Endometrium (tissue), 2 donors: ENCODE measurements at regions not wholly inside any gene's neighbourhood (a gene's known extent, or its start where the extent isn't known, plus 50 kb on each side); places are given as distances from the start of the nearest gene placed in this dataset.
"Not testable (repeated sequence)": the region's sequence is repeated elsewhere in the genome, so short reads cannot be mapped to it uniquely, and the experiment has no call there.

Experiments used
- FAIRE-seq: peaks from 2 replicates; lab custom pipeline; 2012; peaks lifted over from hg19 to GRCh38; lab: Jason Lieb, UNC
- donor health status: control.
- donor health status: control.

- FAIRE-seq = no peak
Observed at GRCh38 chr5:112534067-112534583, 115.0 kb upstream of the EPB41L4A start.

GRCh38 chr5:112534611-112535255 lies 115.7 kb upstream of the EPB41L4A start:
- FAIRE-seq = no peak

GRCh38 chr5:112535356-112535755 lies 116.3 kb upstream of the EPB41L4A start:
- FAIRE-seq = no peak

DNA sequence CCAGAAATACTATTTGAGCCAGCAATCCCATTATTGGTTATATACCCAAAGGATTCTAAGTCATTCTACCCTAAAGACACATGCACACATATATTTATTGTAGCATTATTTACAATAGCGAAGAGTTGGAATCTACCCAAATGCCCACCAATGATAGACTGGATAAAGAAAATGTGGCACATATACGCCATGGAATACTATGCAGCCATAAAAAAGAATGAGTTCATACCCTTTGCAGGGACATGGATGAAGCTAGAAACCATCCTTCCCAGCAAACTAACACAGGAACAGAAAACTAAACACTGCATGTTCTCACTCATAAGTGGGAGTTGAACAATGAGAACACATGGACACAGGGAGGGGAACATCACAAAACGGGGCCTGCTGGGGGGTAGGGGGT lies 125.5 kb upstream of the EPB41L4A start:
- FAIRE-seq = not testable (repeated sequence)

GRCh38 chr5:112546946-112547592 lies 128.0 kb upstream of the EPB41L4A start:
- FAIRE-seq = no peak

DNA sequence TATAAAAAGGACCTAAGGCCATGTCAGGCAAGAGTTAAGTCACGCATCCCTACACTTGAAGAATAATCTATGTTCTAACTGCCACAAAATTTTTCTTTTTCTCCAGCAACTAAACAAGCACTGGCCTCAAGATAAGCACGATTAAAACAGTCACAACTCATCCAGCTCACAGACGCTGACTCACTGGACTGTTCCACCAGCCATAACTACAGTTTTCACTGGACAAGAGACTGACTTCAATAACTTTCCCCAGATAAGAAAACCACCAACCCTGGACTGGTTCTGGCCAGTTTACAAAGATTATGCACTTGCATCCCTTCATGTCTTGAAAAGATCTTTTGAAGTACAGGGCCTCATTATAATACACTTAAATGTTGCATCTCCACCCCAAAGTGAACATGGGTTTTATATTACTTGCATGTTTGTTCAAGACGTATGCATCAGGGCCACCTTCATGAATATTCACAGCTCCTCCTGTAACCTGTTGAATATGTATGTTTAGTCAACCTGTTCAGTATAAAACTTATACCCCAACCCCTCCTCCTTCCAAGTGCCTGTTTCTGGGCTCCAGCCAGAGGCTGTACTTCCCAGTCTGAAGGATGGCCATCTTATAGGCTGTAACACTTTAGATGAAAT lies 129.3 kb upstream of the EPB41L4A start:
- FAIRE-seq = no peak

GRCh38 chr5:112549127-112549526 lies 130.1 kb upstream of the EPB41L4A start:
- FAIRE-seq = no peak

DNA sequence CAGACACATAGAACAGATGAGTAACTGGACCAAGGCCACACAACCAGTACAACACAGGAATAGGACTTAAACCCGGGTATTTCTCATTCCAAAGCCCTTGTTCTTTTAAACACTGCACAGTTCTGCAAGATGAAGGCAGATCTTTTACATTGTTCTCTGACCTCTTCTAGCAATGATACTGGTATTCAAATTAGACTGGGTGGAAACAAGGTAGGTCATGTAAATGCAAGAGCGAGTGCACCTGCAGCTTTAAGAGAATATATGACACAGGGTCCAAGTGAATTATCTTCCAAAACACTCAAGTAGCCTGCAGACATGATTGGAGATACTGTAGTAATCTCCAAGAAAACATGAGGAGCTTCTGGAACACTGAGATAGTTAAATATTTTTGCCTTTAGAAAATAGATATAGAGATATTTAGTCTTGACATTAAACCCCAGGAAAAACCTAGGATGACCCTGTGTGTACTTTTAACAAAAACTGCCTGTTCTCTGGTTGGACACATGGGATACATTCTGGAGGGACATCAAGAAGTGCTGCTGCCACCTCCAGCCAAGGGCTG lies 130.6 kb upstream of the EPB41L4A start:
- FAIRE-seq = no peak

GRCh38 chr5:112551419-112552032 lies 132.4 kb upstream of the EPB41L4A start:
- peak; percentile 79 for FAIRE-seq

- FAIRE-seq = no peak
Observed at GRCh38 chr5:112552216-112552615, 133.1 kb upstream of the EPB41L4A start.

GRCh38 chr5:112552791-112553190 lies 133.7 kb upstream of the EPB41L4A start:
- no peak for FAIRE-seq

GRCh38 chr5:112554101-112554977 lies 135.3 kb upstream of the EPB41L4A start:
- FAIRE-seq = no peak

DNA sequence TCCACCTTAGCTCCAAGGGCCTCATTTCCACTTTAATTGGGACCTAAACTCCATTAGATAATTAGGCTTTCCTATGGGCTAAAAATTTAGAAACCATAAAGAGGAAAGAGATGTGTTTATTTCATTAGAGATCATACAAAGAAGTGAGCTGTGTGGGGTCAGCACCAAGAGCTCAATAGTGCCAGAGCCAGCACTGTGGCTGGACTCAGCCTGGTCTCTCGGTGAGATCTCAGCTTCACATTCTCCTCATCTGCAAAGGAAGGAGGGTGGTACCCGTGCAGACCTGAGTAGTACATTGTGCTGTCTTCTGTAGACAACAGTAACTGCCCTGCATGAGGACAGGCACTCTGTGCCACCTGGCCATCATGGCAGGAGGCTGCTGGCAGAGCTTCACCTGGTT lies 136.1 kb upstream of the EPB41L4A start:
- FAIRE-seq = no peak

- FAIRE-seq = no peak
Observed at GRCh38 chr5:112555691-112556090, 136.6 kb upstream of the EPB41L4A start.

DNA sequence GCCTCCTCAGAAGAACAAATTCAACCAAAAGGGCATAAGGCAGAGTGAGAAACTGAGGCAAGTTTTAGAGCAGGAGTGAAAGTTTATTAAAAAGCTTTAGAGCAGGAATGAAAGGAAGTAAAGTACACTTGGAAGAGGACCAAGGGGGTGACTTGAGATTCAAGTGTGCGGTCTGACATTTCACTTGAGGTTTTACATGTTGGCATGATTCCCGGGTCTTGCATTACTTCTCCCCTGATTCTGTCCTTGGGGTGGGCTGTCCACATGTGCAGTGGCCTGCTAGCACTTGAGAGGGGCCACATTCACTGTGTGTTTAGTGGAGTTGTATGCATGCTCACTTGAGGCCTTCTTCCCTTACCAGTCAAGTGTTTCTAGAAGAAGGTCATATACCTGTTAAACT lies 140.4 kb upstream of the EPB41L4A start:
- FAIRE-seq = not testable (repeated sequence)

DNA sequence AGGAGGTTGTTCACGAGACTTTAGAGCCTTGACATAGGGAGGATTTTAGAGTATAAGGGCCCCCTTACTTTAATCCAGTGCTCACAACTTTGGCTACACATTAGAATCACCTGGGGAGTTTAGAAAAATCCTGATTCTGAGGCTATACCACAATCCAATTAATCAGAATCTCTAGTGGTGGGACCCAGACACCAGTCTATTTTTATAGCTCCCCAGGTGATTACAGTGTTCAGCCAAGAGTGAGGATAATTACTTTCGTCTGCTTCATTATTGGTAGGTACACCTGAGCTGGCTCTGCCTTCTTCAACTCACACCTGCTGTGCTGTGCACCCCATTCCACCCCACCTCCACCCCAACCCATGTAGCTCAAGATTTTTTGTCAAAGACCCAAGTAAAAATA lies 141.3 kb upstream of the EPB41L4A start:
- FAIRE-seq = no peak

DNA sequence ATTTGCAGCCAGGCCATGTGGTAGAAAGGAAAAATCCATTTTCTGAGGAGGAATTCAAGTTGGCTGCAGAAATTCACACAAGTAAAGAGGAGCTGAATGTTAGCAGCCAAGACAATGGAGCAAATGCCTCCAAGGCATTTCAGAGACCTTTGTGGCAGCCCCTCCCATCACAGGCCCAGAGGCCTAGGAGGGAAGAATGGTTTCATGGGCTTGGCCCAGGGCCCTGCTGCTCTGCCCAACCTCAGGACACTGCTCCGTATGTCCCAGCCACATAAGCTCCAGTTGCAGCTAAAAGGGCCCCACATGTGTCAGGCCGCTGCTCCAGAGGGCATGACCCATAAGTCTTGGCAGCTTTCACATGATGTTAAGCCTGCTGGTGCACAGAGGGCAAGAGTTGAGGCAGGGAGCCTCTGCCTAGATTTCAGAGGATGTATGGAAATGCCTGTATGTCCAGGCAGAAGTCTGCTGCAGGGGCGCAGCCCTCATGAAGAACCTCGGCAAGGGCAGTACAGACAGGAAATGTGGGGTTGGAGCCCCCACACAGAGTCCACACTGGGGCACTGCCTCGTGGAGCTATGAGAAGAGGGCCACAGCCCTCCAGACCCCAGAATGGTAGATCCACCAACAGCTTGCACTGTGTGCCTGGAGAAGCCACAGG lies 144.2 kb upstream of the EPB41L4A start:
- no peak for FAIRE-seq

- no peak for FAIRE-seq
Observed at GRCh38 chr5:112566251-112566650, 147.2 kb upstream of the EPB41L4A start.

DNA sequence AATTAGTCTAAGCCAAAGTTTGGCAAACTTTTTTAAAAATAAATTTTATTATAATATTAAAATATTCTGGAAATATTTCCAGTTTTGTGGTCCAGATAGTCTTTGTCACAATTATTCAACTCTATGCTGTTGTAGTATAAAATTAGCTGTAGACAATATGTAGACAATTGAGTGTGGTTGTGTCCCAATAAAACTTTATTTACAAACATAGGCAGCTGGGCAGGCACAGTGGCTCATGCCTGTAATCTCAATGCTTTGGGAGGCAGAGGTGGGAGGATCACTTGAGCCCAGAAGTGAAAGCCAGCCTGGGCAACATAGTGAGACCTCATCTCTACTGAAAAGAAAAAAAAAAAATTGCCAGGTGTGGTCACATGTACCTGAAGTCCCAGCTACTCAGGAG lies 150.5 kb upstream of the EPB41L4A start:
- no peak for FAIRE-seq

GRCh38 chr5:112570708-112571444 lies 151.8 kb upstream of the EPB41L4A start:
- FAIRE-seq = no peak
